ENCODE measurements at regions not wholly inside any gene's neighbourhood (a gene's known extent, or its start where the extent isn't known, plus 50 kb on each side); places are given as distances from the start of the nearest gene placed in this dataset.
A peak's percentile ranks its signal among the peaks of the same experiment; 100 is the strongest.
"Not testable (repeated sequence)": the region's sequence is repeated elsewhere in the genome, so short reads cannot be mapped to it uniquely, and the experiment has no call there.

- no peak for DNase-seq
Measured at GRCh38 chr2:182477774-182478173, 50.9 kb upstream of the PDE1A start.

- DNase-seq = no peak
Measured at GRCh38 chr2:182481676-182482075, 54.8 kb upstream of the PDE1A start.

- no peak for DNase-seq
Measured at GRCh38 chr2:182482511-182482910, 55.7 kb upstream of the PDE1A start.

- no peak for DNase-seq
Measured at GRCh38 chr2:182496596-182496995, 69.8 kb upstream of the PDE1A start.

GRCh38 chr2:182499706-182500470, 73.1 kb upstream of the PDE1A start:
- no peak for DNase-seq

GRCh38 chr2:182503886-182504285, 77.0 kb upstream of the PDE1A start:
- DNase-seq = no peak

GRCh38 chr2:182504903-182505302, 78.1 kb upstream of the PDE1A start:
- no peak for DNase-seq

GRCh38 chr2:182506606-182507005, 79.8 kb upstream of the PDE1A start:
- no peak for DNase-seq

GRCh38 chr2:182508583-182508982, 81.7 kb upstream of the PDE1A start:
- DNase-seq = not testable (repeated sequence)

- no peak for DNase-seq
Measured at GRCh38 chr2:182509216-182509615, 82.4 kb upstream of the PDE1A start.

- DNase-seq = no peak
Measured at GRCh38 chr2:182521453-182522404, 94.9 kb upstream of the PDE1A start.

GRCh38 chr2:182522405-182522896, 95.6 kb upstream of the PDE1A start:
- peak; percentile 56 to 61 for DNase-seq

GRCh38 chr2:182522972-182523473, 96.2 kb upstream of the PDE1A start:
- peak in 1 of 2 experiments; percentile 37 for DNase-seq

- no peak for DNase-seq
Measured at GRCh38 chr2:182530636-182531035, 103.8 kb upstream of the PDE1A start.

GRCh38 chr2:182540252-182540651, 113.4 kb upstream of the PDE1A start:
- DNase-seq = no peak

GRCh38 chr2:182541268-182541667, 114.4 kb upstream of the PDE1A start:
- no peak for DNase-seq

GRCh38 chr2:182542501-182543258, 115.8 kb upstream of the PDE1A start:
- no peak for DNase-seq

- DNase-seq = no peak
Measured at GRCh38 chr2:182543741-182544525, 117.1 kb upstream of the PDE1A start.

- no peak for DNase-seq
Measured at GRCh38 chr2:182545420-182546167, 118.8 kb upstream of the PDE1A start.

- DNase-seq = no peak
Measured at GRCh38 chr2:182548031-182548950, 121.5 kb upstream of the PDE1A start.

All from NCI-H526 (cell line).